H1 (cell line): ENCODE measurements at regions not wholly inside any gene's neighbourhood (a gene's known extent, or its start where the extent isn't known, plus 50 kb on each side); places are given as distances from the start of the nearest gene placed in this dataset.

Experiments
- CTCF ChIA-PET: fragments of 300-600 bp; sonication (Branson Sonifier 250); formaldehyde crosslinking; loops from one replicate; lab custom pipeline; 2021; ENCODE audit not compliant: partially characterized antibody; lab: Charles Lee
- POLR2A ChIA-PET: fragments of 300-600 bp; sonication (Branson Sonifier 250); formaldehyde crosslinking; loops from one replicate; lab custom pipeline; 2021; ENCODE audit warnings: inconsistent platforms; ENCODE audit not compliant: partially characterized antibody; lab: Charles Lee
- DNase-seq, 2 experiments: peaks; one replicate each; pipeline versions ENCODE4 v3.0.0 to v3.0.0-alpha.2; 2010 to 2022; ENCODE audit warnings: low spot score in 2 of 2, low read depth in 1 of 2, mixed read lengths in 1 of 2
- FAIRE-seq: peaks from 2 replicates; lab custom pipeline; 2011; peaks lifted over from hg19 to GRCh38; lab: Jason Lieb, UNC
- H2AFZ ChIP-seq: 2 replicates; pipeline ENCODE4 v1.8.1; 2012; ENCODE audit warnings: low read length, inconsistent platforms
- H2AK5ac ChIP-seq: 2 replicates; pipeline ENCODE4 v1.6.1; 2013; ENCODE audit warnings: low read depth, low read length
- H2BK120ac ChIP-seq: replicated peaks from 2 replicates; pipeline ENCODE3; 2013; ENCODE audit warnings: low read depth, low read length, inconsistent platforms
- H2BK12ac ChIP-seq: 2 replicates; pipeline ENCODE4 v1.6.1; 2013; ENCODE audit warnings: low read depth, low read length
- H2BK15ac ChIP-seq: 2 replicates; pipeline ENCODE4 v1.6.1; 2013; ENCODE audit warnings: low read length
- H2BK20ac ChIP-seq: 2 replicates; pipeline ENCODE4 v1.6.1; 2013; ENCODE audit warnings: low read length
- H2BK5ac ChIP-seq: 2 replicates; pipeline ENCODE4 v1.6.1; 2013; ENCODE audit warnings: low read depth, low read length
- H3K14ac ChIP-seq: 2 replicates; pipeline ENCODE4 v1.6.1; 2013; ENCODE audit warnings: inconsistent platforms; ENCODE audit not compliant: insufficient read length
- H3K18ac ChIP-seq: 2 replicates; pipeline ENCODE4 v1.6.1; 2013; ENCODE audit warnings: low read length; ENCODE audit errors: extremely low read depth
- H3K23ac ChIP-seq: 2 replicates; pipeline ENCODE4 v1.6.1; 2013; ENCODE audit warnings: inconsistent platforms; ENCODE audit not compliant: insufficient read length
- H3K23me2 ChIP-seq: 2 replicates; pipeline ENCODE4 v1.6.1; 2013; ENCODE audit warnings: low read depth, low read length
- H3K27ac ChIP-seq: 2 replicates; pipeline ENCODE4 v1.6.1; 2011; ENCODE audit warnings: low read depth, low read length, inconsistent platforms
- H3K27me3 ChIP-seq, 4 experiments: replicated peaks in 1 of 4; 1 replicate in 1 of 4; 2 replicates in 3 of 4; pipeline versions ENCODE4 v1.6.1 to v1.8.1; 2011 to 2013; ENCODE audit warnings: low read length in 3 of 4, mild to moderate bottlenecking in 3 of 4, inconsistent platforms in 2 of 4, mixed read lengths in 2 of 4, moderate library complexity in 1 of 4; ENCODE audit not compliant: control insufficient read depth in 3 of 4, insufficient read depth in 3 of 4; ENCODE audit errors: extremely low read depth in 1 of 4
- H3K36me3 ChIP-seq, 4 experiments: 2 replicates each; pipeline versions ENCODE4 v1.6.1 to v1.8.1; 2011 to 2013; ENCODE audit warnings: mild to moderate bottlenecking in 4 of 4, low read length in 3 of 4, moderate library complexity in 2 of 4, control low read depth in 1 of 4, inconsistent platforms in 1 of 4; ENCODE audit not compliant: insufficient read depth in 4 of 4, control insufficient read depth in 2 of 4
- H3K4ac ChIP-seq: replicated peaks from 2 replicates; pipeline ENCODE3; 2013; ENCODE audit warnings: low read length, low read depth, mixed read lengths, inconsistent platforms; ENCODE audit not compliant: insufficient read length
- H3K4me1 ChIP-seq, 4 experiments: replicated peaks in 1 of 4; 1 replicate in 1 of 4; 2 replicates in 3 of 4; pipeline versions ENCODE4 v1.6.1 to v1.8.1; 2011 to 2013; ENCODE audit warnings: low read length in 3 of 4, inconsistent platforms in 2 of 4, mixed read lengths in 1 of 4; ENCODE audit not compliant: insufficient read depth in 4 of 4, control insufficient read depth in 3 of 4
- H3K4me2 ChIP-seq, 2 experiments: 2 replicates each; pipeline versions ENCODE4 v1.6.1 to v1.8.1; 2011 to 2013; ENCODE audit warnings: low read depth in 2 of 2, low read length in 2 of 2, control low read depth in 1 of 2, inconsistent platforms in 1 of 2, mild to moderate bottlenecking in 1 of 2; ENCODE audit not compliant: insufficient read depth in 1 of 2
- H3K4me3 ChIP-seq, 4 experiments: fragments of 200-600, 300-600 bp in 1 of 4; sonication (generic), shearing (Covaris generic), sonication (Bioruptor Twin) in 1 of 4; 2 replicates each; pipeline versions ENCODE4 v1.5.1 to v1.8.1; 2011 to 2016; ENCODE audit warnings: low read length in 4 of 4, low read depth in 3 of 4, control low read depth in 2 of 4, inconsistent platforms in 2 of 4, mild to moderate bottlenecking in 2 of 4, mixed read lengths in 1 of 4, moderate library complexity in 1 of 4; ENCODE audit not compliant: insufficient read depth in 2 of 4; ENCODE audit errors: extremely low read depth in 1 of 4
- H3K56ac ChIP-seq: replicated peaks from 2 replicates; pipeline ENCODE3; 2013; ENCODE audit warnings: low read depth, mild to moderate bottlenecking, mixed read lengths, low read length, inconsistent platforms; ENCODE audit not compliant: insufficient read length
- H3K79me1 ChIP-seq: 2 replicates; pipeline ENCODE4 v1.6.1; 2013; ENCODE audit warnings: low read depth, low read length, control low read depth
- H3K79me2 ChIP-seq, 2 experiments: 2 replicates each; pipeline versions ENCODE4 v1.6.1 to v1.8.1; 2012 to 2013; ENCODE audit warnings: low read length in 2 of 2, mild to moderate bottlenecking in 2 of 2, inconsistent platforms in 1 of 2; ENCODE audit not compliant: insufficient read depth in 2 of 2, control insufficient read depth in 1 of 2
- H3K9ac ChIP-seq, 4 experiments: replicated peaks in 1 of 4; 1 replicate in 1 of 4; 2 replicates in 3 of 4; pipeline versions ENCODE4 v1.6.1 to v1.8.1; 2011 to 2013; ENCODE audit warnings: low read depth in 3 of 4, low read length in 3 of 4, control low read depth in 2 of 4, mild to moderate bottlenecking in 2 of 4, moderate library complexity in 2 of 4, inconsistent platforms in 1 of 4; ENCODE audit errors: extremely low read depth in 1 of 4
- H3K9me3 ChIP-seq, 2 experiments: 2 replicates each; pipeline versions ENCODE4 v1.6.1 to v1.8.1; 2012 to 2013; ENCODE audit warnings: mild to moderate bottlenecking in 2 of 2, moderate library complexity in 2 of 2, control low read depth in 1 of 2, inconsistent platforms in 1 of 2, low read depth in 1 of 2, low read length in 1 of 2, mixed read lengths in 1 of 2; ENCODE audit not compliant: insufficient read depth in 2 of 2
- H4K20me1 ChIP-seq, 2 experiments: replicated peaks in 1 of 2; 2 replicates each; pipeline versions ENCODE3 to v1.8.1; 2011 to 2013; ENCODE audit warnings: inconsistent platforms in 2 of 2, low read length in 2 of 2, mild to moderate bottlenecking in 1 of 2; ENCODE audit not compliant: insufficient read depth in 2 of 2, control insufficient read depth in 1 of 2
- H4K5ac ChIP-seq: 2 replicates; pipeline ENCODE4 v1.6.1; 2013; ENCODE audit warnings: low read length, low read depth, mixed read lengths, inconsistent platforms; ENCODE audit not compliant: insufficient read length
- H4K8ac ChIP-seq: 2 replicates; pipeline ENCODE4 v1.8.0; 2013; ENCODE audit warnings: mild to moderate bottlenecking, moderate library complexity, low read length, inconsistent platforms; ENCODE audit not compliant: insufficient read depth; ENCODE audit errors: extremely low read depth
- H4K91ac ChIP-seq: replicated peaks from 2 replicates; pipeline ENCODE3; 2013; ENCODE audit warnings: low read length, mixed read lengths, inconsistent platforms; ENCODE audit not compliant: insufficient read length
- ASH2L ChIP-seq: fragments of 200-600, 300-600 bp; sonication (generic); IDR thresholded peaks from one replicate; pipeline ENCODE4 v1.7.1; 2017; ENCODE audit warnings: low read length
- RAD21 ChIP-seq, 2 experiments: IDR thresholded peaks in 1 of 2; conservative IDR thresholded peaks in 1 of 2; 2 replicates each; pipeline ENCODE4 v1.6.1; 2011; ENCODE audit warnings: low read depth in 2 of 2, low read length in 2 of 2, improper control_type of control experiment in 1 of 2, inconsistent platforms in 1 of 2, mild to moderate bottlenecking in 1 of 2, moderate library complexity in 1 of 2
- RXRA ChIP-seq: IDR thresholded peaks from 2 replicates; pipeline ENCODE4 v1.6.1; 2011; ENCODE audit warnings: low read depth, mild to moderate bottlenecking, low read length, moderate library complexity; ENCODE audit not compliant: insufficient read depth
- SUZ12 ChIP-seq: fragments of 200-600 bp; sonication (generic); IDR thresholded peaks from 2 replicates; pipeline ENCODE4 v1.6.1; 2012; ENCODE audit warnings: mild to moderate bottlenecking, inconsistent platforms, low read length, moderate library complexity, mixed read lengths
- WGBS, 2 experiments: shearing (Covaris generic) in 1 of 2; methylation state at CpG; one replicate each; pipeline versions ENCODE4 v1.1.6 to v1.1.7; 2013 to 2015; ENCODE audit warnings: low lambda C conversion rate in 2 of 2, mixed read lengths in 2 of 2, inconsistent platforms in 1 of 2, low coverage in 1 of 2, missing lambda C conversion rate in 1 of 2; ENCODE audit not compliant: insufficient replicate concordance in 2 of 2, insufficient coverage in 1 of 2, insufficient read length in 1 of 2; ENCODE audit errors: extremely low coverage in 1 of 2, missing lambda C conversion rate in 1 of 2; 5-methylcytosine and 5-hydroxymethylcytosine counted together

DNA sequence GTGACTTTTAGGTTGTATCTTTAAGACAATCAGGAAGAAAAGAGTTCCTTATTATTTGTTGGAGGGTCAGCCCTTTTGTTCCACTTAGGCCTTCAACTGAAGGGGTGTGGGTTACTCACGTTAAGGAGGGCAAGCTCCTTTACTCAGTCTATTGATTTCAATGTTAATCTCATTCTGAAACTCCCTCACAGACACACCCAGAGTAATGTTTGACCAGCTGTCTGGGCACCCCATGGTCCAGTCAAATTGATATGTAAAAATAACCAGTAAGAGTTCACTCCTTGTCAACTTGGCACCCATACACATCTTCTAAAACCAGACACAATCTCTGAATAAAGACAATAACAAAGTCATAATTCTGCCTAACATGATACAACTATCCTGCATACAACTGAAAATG, 292.9 kb downstream of the KLF5 start:
- WGBS, 2 experiments = 87% methylated on average over 1 of the region's 1 CpG; no CpG with 5 or more reads in 1 of the 2 experiments
- no peak for TF ChIP-seq ASH2L
- no peak for TF ChIP-seq SUZ12
- TF ChIP-seq RXRA = no peak
- TF ChIP-seq RAD21 (IDR thresholded peaks at IDR 0.05 in 1 of 2, conservative IDR thresholded peaks at IDR 0.05 in 1 of 2; ENCODE audit: low read depth in 2 of 2, low read length in 2 of 2) = no peak

More for the DNA sequence above, 292.9 kb downstream of the KLF5 start:
- Histone ChIP-seq H3K9me3 (no peaks in the 10 kb centered on the region), H4K91ac (no peak overlapping the region), H3K23ac (no peak overlapping the region), H3K4me3 (no peak overlapping the region), H3K36me3 (no peaks in the 10 kb centered on the region), H3K18ac (no peak overlapping the region), H2BK5ac (no peak overlapping the region), H2AK5ac (no peak overlapping the region), H2BK12ac (no peak overlapping the region), H3K4ac (no peak overlapping the region), H2BK120ac (no peak overlapping the region), H4K8ac (no peak overlapping the region), H4K5ac (no peak overlapping the region), H3K56ac (no peak overlapping the region), H3K4me2 (no peak overlapping the region), H3K79me1 (no peaks in the 10 kb centered on the region), H2AFZ (no peak overlapping the region), H4K20me1 (no peaks in the 10 kb centered on the region), H3K23me2 (no peaks in the 10 kb centered on the region), H3K79me2 (no peaks in the 10 kb centered on the region), H3K4me1 (no peaks in the 10 kb centered on the region), H3K27ac (no peak overlapping the region), H3K9ac (no peak overlapping the region), H3K27me3 (no peaks in the 10 kb centered on the region), H2BK15ac (no peak overlapping the region), H2BK20ac (no peak overlapping the region), H3K14ac (no peak overlapping the region)
- CTCF ChIA-PET = no interaction called here
- POLR2A ChIA-PET = interaction anchor here (0.6 kb wide), 1 partner anchor 279 kb away, joined by 3 read pairs; no protein-coding TSS in a partner anchor
- DNase-seq = no peak
- no peak for FAIRE-seq
